A673 (cell line): ENCODE measurements at regions not wholly inside any gene's neighbourhood (a gene's known extent, or its start where the extent isn't known, plus 50 kb on each side); places are given as distances from the start of the nearest gene placed in this dataset.
"Not testable (repeated sequence)": the region's sequence is repeated elsewhere in the genome, so short reads cannot be mapped to it uniquely, and the experiment has no call there.

ENCODE experiments used
- BruUV-seq: library from RNA; stranded (reverse); fragments of 400-500 nt; replicated peaks from 2 replicates; lab custom pipeline; 2021; lab: Mats Ljungman, UMichigan
- CTCF ChIA-PET: fragments of 300-600 bp; sonication (Branson Sonifier 250); formaldehyde crosslinking; loops from one replicate; lab custom pipeline; 2022; ENCODE audit warnings: antibody characterized with exemption; lab: Charles Lee
- POLR2A ChIA-PET: fragments of 300-600 bp; sonication (Branson Sonifier 250); formaldehyde crosslinking; loops from one replicate; lab custom pipeline; 2022; ENCODE audit warnings: antibody characterized with exemption; ENCODE audit not compliant: low non-redundant PET; lab: Charles Lee
- DNase-seq: peaks from one replicate; pipeline ENCODE4 v3.0.0-alpha.2; 2015; ENCODE audit warnings: low spot score
- H3K27ac ChIP-seq: fragments of 200-600 bp; sonication (generic); 2 replicates; pipeline ENCODE4 v1.5.1; 2016; ENCODE audit warnings: mixed run types, low read depth, mild to moderate bottlenecking, mixed read lengths, antibody characterized with exemption, low read length; ENCODE audit not compliant: poor library complexity, severe bottlenecking
- H3K27me3 ChIP-seq: fragments of 200-600 bp; sonication (generic); replicated peaks from 2 replicates; pipeline ENCODE4 v1.6.1; 2017; ENCODE audit warnings: mixed run types, low read depth, mild to moderate bottlenecking, mixed read lengths, antibody characterized with exemption, low read length; ENCODE audit not compliant: insufficient read depth, poor library complexity
- H3K36me3 ChIP-seq: fragments of 200-600 bp; sonication (generic); 2 replicates; pipeline ENCODE4 v1.6.1; 2016; ENCODE audit warnings: mixed run types, mild to moderate bottlenecking, mixed read lengths, antibody characterized with exemption, low read length; ENCODE audit not compliant: insufficient read depth, poor library complexity, severe bottlenecking
- H3K4me1 ChIP-seq: fragments of 200-600 bp; sonication (generic); 2 replicates; pipeline ENCODE4 v1.6.1; 2017; ENCODE audit warnings: mixed run types, mild to moderate bottlenecking, mixed read lengths, antibody characterized with exemption, low read length; ENCODE audit not compliant: insufficient read depth, poor library complexity, severe bottlenecking
- H3K4me3 ChIP-seq: fragments of 200-600 bp; sonication (generic); 2 replicates; pipeline ENCODE4 v1.5.1; 2016; ENCODE audit warnings: low read depth, mixed run types, mild to moderate bottlenecking, mixed read lengths, low read length; ENCODE audit not compliant: poor library complexity, severe bottlenecking
- H3K9me3 ChIP-seq: fragments of 200-600 bp; sonication (generic); 2 replicates; pipeline ENCODE4 v1.6.1; 2016; ENCODE audit warnings: mixed run types, low read depth, mild to moderate bottlenecking, mixed read lengths, antibody characterized with exemption, low read length; ENCODE audit not compliant: poor library complexity, severe bottlenecking
- CTCF ChIP-seq: fragments of 300-800, 200-600 bp; sonication (generic); conservative IDR thresholded peaks from 2 replicates; pipeline ENCODE4 v1.5.1; 2017; ENCODE audit warnings: low read depth, mild to moderate bottlenecking, antibody characterized with exemption, low read length, moderate library complexity, mixed read lengths
- EZH2 ChIP-seq: fragments of 200-600 bp; sonication (generic); IDR thresholded peaks from 2 replicates; pipeline ENCODE4 v1.6.1; 2017; ENCODE audit warnings: borderline replicate concordance, low read depth, mild to moderate bottlenecking, mixed read lengths, antibody characterized with exemption, low read length; ENCODE audit not compliant: poor library complexity, severe bottlenecking
- intact Hi-C: fragments of 100-400 bp; cut with micrococcal nuclease; formaldehyde crosslinking; loops from one replicate; pipeline ENCODE4 v1.10.0; 2022; ENCODE audit not compliant: unreplicated experiment

- Histone ChIP-seq H3K9me3 (no peaks in the 10 kb centered on the region), H3K27ac (no peak overlapping the region), H3K4me3 (no peak overlapping the region), H3K4me1 (peaks cover 3% of the 10 kb centered on the region), H3K27me3 (no peaks in the 10 kb centered on the region), H3K36me3 (no peaks in the 10 kb centered on the region)
- no peak for DNase-seq
- POLR2A ChIA-PET = interaction anchor here (0.5 kb wide), 1 partner anchor 1441 kb away, joined by 3 read pairs; no protein-coding TSS in a partner anchor
- intact Hi-C loops = no loop called here
- no TSS peak for BruUV-seq
- TF ChIP-seq CTCF (no peak), EZH2 (no peak)
- CTCF ChIA-PET = no interaction called here
These were observed 210.4 kb upstream of the RFX3 start for GRCh38 chr9:3736161-3736560.

- peaks cover 3% of the 10 kb centered on the region for H3K4me1 ChIP-seq
- no peaks in the 10 kb centered on the region for H3K36me3 ChIP-seq
- H3K4me3 ChIP-seq = no peak overlapping the region
- ChIA-PET CTCF (interaction anchor here (1.5 kb wide), 1 partner anchor 382 kb away, joined by 9 read pairs; no protein-coding TSS in a partner anchor), POLR2A (no interaction called here)
- no peaks in the 10 kb centered on the region for H3K9me3 ChIP-seq
- no peak for DNase-seq
- BruUV-seq = no TSS peak
- H3K27me3 ChIP-seq = no peaks in the 10 kb centered on the region
- H3K27ac ChIP-seq = no peak overlapping the region
- intact Hi-C loops = no loop called here
- TF ChIP-seq CTCF = no peak
These were observed 209.4 kb upstream of the RFX3 start for GRCh38 chr9:3735251-3735650.

- POLR2A ChIA-PET, H3K27me3 ChIP-seq, H3K36me3 ChIP-seq, H3K4me1 ChIP-seq, H3K9me3 ChIP-seq, H3K4me3 ChIP-seq, DNase-seq, BruUV-seq, H3K27ac ChIP-seq: not testable (repeated sequence)
- CTCF ChIA-PET = interaction anchor here (1.5 kb wide), 1 partner anchor 384 kb away, joined by 9 read pairs; no protein-coding TSS in a partner anchor
- intact Hi-C loops = loop anchor here (5.0 kb wide), 1 partner anchor 266 kb away; no protein-coding TSS in a partner anchor
These were observed 207.9 kb upstream of the RFX3 start for GRCh38 chr9:3733527-3734262.

- no TSS peak for BruUV-seq
- POLR2A ChIA-PET = no interaction called here
These were observed 207.2 kb upstream of the RFX3 start for GRCh38 chr9:3733039-3733408.

More at GRCh38 chr9:3733039-3733408, 207.2 kb upstream of the RFX3 start:
- TF ChIP-seq EZH2 = no peak
- no peak for TF ChIP-seq CTCF
- H3K4me1 ChIP-seq = peaks cover 3% of the 10 kb centered on the region
- no peaks in the 10 kb centered on the region for H3K9me3 ChIP-seq
- intact Hi-C loops = loop anchor here (5.0 kb wide), 1 partner anchor 266 kb away; no protein-coding TSS in a partner anchor
- no peak overlapping the region for H3K4me3 ChIP-seq
- CTCF ChIA-PET = interaction anchor here (1.0 kb wide), 1 partner anchor 385 kb away, joined by 6 read pairs; no protein-coding TSS in a partner anchor
- DNase-seq = no peak
- no peaks in the 10 kb centered on the region for H3K27me3 ChIP-seq
- H3K27ac ChIP-seq = no peak overlapping the region
- no peaks in the 10 kb centered on the region for H3K36me3 ChIP-seq
